SIG-M5 (cell line): ENCODE measurements at regions not wholly inside any gene's neighbourhood (a gene's known extent, or its start where the extent isn't known, plus 50 kb on each side); places are given as distances from the start of the nearest gene placed in this dataset.
A peak's percentile ranks its signal among the peaks of the same experiment; 100 is the strongest.

Experiments used
- DNase-seq: peaks from one replicate; lab custom pipeline; 2025; lab: John Stamatoyannopoulos, UW

DNA sequence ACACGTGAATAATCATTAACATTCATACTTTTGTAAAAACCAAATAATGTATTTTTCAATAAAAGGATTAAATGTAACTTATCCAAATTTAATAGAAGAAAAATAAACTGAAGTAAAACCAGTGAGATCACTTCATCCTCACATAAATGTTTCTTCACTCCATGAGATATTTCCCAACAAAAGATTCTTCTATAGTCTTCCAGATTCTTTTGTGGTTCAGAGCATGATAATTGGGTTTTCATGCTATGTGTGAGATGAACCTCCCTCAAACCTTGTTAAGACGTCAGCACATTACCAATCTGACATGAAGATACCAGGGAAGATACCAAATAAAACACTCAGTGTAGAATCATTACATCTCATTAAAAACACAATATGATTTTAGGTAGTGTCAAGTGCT is 62.9 kb upstream of the OXGR1 start:
- no peak for DNase-seq

DNA sequence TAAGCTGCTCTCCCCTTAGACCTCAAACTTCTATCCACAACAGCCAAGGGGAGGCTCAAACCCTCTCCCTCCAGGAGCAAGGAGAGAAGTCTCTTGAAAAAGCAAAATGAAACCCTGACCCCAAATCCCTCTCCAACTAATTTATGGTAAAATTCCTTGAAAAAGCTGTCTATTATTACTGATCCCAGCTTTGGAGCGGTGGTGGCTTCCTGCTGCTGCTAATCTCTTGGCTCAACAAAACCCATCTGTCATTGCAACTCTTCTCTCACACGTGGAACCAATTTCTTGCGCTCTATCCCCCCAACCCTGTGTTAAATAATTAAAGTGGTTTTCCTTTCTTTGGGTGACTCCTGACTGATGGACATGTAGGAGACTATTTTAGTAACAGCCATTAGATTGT is 64.1 kb upstream of the OXGR1 start:
- no peak for DNase-seq

DNA sequence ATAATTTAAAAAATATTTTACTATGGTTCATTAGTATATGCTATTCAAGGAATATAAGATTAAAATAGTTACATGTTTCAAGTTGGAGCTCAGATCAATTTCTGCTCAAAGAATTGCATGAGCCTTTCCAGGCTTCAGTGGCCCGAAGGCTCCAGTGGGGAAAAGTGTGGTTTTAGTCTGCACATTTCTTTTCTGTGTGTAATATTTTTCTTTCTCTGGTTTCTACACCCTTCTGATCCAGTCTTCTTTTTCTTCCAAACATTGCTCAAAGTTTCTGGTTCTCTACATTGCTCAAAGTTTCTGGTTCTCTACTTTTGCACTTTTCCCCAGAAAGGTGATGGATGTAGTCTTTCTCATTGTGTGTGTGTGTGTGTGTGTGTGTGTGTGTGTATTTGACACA is 64.7 kb upstream of the OXGR1 start:
- DNase-seq, result no peak

DNA sequence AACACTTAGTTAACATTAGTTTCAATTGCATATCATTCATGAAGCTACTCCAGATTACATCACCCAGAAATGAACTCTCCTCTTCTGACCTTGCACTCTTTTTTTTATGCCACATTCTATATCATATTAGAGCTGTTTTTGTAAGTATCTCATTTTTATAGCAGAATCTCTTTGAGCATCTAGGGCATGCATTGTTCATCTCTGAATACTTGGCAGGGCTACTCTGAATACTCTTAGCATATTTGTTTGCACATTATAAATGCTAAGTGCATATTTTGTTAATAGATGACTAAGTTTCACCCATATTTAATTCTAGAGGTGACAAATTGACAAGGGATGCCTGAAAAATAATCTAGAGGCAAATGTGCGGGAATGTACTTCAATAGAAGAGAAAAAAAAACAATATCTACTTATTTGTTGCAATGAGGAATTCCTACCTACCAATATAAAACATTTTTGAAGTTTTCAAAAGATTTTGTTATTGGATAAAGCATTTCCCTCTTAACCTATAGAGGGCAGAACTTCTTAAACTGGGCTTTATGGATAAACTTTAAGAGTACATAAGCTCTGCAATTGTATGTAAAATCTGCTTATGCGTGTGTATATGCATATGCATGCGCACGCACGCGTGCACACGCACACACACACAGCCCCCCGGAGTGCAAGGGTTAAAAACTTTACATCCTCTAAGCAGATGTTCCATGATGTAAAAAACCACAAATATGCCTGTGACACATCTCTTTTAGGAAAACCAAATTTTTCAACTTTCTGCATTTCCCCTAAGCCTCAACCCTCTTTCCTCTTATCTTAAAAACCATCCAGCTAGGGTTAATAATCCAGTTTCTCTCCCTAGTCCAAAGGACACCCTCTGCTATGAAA is 73.0 kb upstream of the OXGR1 start:
- no peak for DNase-seq

DNA sequence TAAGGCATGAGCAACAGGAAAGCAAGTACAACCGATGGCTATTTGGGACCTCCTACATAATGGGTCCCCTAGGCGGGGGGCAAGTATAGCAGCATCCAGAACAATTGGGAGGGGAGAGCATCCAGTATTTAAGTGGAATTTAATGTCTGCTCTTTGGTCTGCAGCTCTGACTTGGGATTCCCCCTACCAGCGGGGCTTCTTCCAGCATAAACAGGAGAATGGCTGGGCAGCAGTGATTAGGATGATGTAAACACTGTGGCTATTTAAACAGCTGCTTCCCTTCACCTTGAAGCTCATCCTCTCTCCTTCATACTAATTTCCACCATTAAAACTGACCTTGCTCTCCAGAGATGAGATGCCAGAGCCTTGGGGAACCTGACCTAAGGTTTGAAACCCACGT is 73.9 kb upstream of the OXGR1 start:
- DNase-seq, result no peak

DNA sequence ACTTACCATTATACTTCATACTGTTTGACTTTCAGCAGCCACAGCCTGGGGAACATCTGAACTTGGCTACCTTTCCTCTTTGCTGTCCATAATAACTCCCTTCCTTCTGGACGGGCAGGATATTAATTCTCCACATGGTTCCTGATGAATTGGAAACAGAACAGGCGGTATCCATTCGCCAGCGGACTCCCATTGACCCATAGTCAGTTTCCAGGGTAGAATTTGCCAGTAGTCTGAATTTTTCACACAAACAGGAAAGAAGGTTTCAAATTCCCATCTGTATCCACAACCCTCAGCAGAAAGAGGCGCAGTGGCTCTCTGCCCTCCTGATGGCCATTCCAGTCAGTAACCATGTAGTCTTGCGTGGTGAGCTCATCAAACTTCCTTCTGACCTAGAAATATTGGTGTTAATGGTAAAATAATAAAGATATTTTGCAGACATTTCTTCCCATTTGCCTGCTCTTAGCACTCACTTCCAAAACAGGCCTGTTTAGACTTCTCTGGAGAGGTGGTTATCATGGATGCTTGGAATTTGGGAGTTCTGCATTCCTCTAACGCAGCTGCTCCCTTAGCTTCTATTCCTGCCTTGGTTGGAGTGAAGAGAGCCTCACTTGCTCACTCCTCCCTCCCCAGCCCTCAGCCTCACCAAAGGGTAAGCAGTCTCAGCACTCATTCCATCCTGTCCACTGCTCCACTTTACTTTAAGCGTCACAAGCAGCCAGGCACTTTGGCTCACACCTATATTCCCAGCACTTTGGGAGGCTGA is 75.0 kb upstream of the OXGR1 start:
- DNase-seq, result no peak

DNA sequence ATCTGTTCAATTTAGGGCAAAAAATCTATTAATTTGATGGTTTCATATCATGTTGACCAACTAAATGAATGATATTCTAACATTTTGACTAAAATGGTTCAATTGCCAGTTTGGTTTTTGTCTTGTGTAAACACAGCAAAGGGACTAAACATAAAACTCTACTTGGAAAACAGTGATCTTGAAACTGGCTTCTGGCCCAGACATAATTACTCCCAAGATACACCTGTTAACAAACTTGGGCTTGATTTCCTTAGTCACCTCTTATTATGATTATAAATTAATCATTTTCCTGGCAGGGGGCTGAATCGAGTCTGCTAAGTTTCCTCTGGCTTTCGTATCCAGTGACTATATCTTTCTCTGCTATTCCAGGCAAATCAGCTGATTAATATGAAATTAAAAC is 78.0 kb upstream of the OXGR1 start:
- no peak for DNase-seq

DNA sequence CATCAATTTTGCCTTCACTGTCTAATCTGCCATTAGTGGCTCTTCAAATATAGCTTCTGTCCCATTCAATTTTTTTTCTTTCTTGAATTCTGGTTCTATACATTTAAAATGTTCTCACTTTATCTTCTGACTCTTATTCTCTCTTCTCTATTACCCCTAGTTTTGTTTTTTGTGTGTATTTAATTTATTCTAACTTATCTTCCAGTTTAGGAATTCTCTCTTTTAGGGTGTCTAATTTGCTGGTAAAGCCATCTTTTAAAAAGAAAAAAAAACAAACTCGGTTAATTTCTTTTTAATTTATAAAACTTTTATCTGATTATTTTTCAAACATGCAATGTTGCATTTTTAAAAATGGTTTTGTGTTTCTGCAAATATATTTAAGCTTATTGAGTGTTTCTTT is 80.3 kb upstream of the OXGR1 start:
- DNase-seq, result no peak

DNA sequence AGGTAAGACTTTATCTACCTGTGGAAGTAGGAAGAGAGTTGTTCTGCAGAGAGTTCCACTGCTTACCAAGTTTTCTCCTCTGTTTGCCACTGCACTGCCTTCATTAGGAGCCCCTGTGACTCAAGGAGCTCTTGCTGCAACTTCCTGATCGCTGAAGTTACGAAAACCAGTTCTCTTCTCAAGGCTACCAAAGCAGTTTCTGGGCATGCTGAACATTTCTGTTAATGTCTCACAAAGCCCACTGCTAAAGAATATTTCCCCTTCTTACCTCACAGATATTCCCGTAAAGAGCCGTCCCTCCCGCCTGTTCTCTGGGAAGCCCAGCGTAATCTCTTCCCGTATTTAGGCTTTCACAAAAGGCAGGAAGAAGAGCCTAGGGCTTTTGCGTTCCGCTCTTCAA is 82.6 kb upstream of the OXGR1 start:
- peak; percentile 68 for DNase-seq

DNA sequence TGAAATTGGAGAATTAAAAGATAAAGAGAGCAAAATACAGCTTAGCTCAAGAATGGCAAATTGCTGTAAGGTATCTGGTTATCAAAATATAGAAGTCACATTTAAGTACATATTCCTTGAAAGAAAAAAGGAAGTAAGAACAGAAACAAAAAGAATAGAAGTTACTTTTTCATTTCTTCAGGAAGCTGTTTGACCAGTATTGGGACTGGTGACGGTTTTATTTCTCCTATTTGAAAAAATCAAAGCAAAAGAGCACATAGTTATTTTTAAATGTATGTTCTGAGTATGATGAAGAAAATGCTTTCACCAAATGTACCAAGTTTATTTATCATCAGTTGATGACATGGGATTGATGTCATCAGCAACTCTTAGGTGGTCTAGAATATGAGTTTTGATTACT is 83.1 kb upstream of the OXGR1 start:
- peak; percentile 36 for DNase-seq

DNA sequence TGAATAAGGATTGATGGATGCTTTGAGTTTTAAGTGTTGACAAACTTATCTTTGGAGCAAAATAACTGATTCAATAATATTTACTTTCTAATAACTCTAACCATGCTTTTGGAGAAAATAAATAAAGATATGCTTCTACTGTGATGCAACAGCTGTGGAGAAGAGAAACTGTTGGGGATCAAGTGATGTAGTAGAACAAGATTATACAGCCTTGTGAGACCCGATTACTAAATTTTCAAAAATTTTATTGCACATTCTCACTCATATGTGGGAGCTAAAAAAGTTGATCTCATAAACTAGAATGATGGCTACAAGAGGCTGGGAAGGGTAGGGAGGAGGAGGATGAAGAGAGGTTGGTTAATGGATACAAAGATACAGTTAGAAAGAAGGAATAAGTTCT is 85.5 kb upstream of the OXGR1 start:
- DNase-seq, result no peak

DNA sequence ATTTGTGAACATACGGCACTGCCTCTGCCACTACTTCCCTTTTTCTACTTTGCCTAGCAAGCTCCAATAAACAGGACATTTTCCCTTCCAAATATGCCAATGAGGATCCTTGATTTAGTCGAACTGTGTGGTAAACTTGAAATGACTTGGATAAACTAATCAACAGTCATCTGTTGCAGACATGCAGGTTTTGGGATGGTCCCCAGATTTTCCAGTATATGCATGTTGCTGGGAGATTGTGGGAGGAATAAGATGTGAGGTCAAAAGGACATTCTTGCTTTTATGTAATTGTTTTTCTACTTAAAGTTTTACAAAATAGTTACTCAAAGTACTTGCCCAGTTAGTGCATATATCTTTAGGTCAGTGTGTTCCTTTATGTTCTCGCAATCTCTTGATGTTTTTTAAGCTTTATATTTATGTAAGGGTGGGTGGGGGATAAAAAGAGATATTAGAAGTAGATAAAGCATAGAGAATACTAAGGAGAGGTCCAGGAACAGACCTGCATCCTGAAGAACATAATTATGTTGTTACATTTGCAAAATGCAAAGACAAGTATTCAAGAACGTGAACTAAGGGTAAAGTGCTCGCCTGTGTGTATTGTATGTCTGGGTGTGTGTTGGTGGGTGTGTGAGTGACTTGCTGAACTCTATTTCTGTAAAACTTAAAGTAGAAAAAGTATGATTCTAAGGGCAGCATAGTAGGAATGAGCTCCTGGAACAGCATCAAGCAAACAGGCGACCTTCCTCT is 88.4 kb upstream of the OXGR1 start:
- no peak for DNase-seq

DNA sequence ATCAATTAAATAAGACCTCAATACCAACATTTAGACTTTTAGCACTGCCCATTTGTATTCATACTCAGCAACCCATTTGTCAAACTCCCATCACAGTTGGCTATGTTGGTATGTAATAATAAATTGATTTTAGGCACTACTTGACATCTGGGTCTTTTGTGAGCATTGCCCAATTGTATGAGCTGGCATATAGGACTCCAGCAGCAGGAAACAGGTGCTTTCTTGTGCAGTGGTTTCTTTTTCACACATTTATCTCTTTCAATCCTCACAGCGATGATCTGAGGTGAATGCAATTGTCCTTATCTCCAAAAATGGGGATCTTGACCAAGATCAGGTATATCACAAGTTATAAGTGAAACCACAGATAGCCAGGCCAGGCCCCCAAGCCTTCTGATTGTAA is 96.9 kb upstream of the OXGR1 start:
- no peak for DNase-seq

DNA sequence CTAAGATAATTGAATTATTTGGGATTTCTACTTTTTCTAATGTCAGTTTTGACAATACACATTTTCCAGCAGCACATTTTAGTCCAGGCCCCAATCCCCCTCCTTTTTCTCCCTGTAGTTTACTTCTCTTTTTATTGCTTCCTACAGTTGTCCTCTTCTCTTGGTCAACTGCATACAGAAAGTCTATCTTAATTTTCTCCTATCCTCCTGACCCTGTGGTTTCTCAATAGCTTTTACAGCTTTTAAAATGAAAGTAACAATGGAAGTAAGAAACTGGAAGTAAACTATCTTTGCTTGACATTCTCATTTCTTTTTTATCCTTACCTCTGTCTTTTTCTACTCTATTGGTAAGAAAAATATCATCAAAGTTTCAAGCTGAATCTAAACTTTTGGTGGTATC is 106.5 kb upstream of the OXGR1 start:
- peak; percentile 12 for DNase-seq

DNA sequence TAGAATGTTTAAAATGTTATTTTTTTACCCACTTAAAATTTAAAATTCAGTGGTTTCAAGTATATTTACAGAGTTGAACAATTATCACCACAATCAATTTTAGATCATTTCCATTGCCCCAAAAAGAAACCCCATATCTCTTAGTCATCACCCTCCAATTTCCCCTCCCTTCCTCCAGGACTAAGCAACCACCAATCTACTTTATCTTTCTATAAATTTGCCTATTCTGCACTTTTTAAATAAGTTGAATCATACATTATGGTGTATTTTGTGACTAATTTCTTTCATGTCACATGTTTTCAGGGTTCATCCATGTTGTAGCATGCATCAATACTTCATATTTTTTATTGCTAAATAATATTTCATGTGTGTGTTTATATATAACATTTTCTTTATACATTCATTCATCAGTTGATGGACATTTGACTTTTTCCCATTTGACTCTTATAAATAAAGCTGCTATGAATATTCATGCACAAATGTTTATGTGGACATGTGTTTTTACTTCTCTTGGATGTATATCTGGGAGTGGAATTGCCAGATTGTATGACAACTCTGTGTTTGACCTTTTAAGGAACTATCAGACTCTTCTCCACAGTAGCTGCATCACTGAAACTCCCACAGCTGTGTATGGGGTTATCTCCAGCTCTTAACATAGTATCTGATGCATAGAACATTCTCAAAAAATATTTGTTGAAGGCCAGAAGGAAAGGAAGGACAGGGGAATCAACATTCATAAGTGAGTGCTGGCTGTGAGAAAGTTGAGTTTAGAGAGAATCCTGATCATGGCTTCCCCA is 107.8 kb upstream of the OXGR1 start:
- DNase-seq, result no peak

DNA sequence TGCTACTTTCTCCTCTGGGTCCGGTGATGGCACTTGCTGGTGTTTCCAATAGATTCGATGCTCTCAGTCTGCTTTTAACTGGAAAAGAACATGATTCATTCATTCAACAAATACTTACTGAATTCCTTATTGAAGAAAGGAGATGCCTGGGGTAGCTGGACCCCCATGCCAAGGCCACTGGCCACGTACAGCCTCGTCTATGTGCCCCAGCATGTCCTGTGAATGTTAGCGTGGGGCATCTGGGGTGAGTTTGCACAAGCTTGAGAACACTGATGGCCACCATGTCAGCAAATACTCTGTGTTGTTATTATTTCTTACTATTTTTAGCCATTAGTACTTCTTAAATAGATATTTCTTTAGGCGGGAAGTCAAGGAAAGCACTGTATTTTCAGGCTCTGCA is 112.0 kb upstream of the OXGR1 start:
- no peak for DNase-seq

DNA sequence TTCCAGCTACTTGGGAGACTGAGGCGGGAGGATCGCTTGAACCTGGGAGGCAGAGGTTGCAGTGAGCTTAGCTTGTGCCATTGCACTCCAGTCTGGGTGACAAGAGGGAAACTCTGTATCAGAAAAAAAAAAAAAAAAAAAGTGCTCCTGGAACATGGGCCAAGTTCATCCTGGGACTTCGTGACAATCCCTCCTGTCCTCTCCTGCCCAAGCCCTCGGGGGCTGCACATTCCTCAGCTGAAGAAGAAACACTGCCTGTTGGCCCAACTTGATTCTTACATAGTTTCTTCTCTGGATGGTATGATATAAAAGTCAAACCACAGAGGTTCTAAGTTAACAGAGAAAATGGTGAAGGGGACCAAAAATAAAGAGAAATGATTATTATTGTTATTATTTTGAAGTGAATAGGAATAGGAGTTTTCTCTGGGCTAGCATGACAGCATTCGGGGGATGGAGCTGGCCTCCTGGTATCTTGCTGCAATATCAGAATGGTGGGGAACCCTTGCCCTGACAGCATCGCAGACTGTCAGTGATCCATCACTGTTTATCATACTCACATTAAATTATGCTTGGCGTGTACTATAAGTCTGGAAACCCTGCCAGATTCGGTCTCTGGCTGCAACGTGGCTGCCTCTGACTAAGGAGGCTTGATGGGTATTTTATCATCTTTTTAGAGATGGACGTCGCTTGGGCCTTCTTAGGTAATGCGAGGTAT is 113.7 kb upstream of the OXGR1 start:
- no peak for DNase-seq

DNA sequence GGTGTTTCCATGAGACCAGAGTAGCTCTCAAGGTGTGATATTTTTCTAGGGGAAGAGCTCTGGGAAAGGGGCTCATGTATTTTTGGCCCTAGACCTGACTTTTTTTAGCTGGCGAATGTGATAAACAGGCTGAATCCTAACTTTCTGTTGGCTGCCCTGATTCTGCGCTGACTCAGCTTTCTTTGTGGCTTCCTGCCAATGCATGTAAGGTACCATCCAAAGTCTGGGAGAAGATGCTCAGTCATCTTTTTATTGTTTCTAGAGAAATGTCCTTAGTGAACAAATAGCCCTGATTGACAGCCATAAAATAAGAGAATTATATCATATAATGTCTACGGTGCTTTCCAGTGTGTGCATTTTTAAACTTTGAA is 113.6 kb upstream of the MBNL2 start:
- no peak for DNase-seq

DNA sequence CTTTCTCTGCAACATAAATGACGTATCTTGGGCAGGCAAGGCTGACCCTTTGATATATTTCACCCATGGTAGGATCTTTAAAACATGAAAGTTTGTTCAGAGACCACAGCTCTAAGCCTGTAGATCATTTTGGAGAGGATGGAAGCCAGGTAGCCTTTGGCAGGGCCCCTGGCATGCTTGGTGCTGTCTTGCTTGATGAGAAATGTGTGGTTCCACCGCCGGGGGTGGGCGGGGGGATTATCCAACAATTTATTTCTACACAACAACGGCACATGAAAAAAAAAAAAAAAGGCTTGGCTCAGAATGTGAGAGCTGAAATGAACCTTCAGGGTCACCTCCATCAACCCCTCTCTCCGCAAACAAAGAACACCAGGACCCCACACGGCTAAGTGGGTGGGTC is 112.9 kb upstream of the MBNL2 start:
- DNase-seq, result no peak

DNA sequence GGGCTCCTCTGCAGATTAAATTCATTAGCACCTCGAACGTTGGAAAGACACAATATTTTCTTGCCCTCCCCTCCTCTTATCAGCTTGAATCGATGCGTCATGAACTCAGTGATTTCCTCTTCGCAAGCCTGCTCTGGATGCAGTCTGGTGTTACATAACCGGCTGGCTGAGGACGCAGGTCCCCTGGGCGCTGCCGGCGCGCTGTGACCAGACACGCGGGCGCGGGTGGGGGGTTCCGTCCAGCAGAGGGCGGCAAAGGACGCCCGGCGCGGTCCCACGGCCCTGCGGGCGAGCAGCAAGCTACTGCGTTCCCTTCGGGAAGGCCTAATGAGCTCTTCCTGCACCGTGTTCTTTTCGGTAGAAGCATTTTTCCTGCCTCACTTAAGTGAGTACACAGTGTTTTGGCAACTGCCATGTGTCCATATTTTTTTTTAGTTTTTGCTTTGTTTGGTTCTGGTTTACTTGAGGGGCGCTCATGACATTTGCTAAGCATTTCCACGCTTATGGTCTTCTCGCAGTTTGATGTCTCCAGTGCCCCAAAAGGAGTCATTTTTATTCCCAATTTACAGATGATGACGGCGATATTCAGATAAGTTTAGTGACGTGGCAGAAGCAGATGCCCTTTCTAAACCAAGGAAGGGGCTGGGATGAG is 112.2 kb upstream of the MBNL2 start:
- peak; percentile 78 for DNase-seq

DNA sequence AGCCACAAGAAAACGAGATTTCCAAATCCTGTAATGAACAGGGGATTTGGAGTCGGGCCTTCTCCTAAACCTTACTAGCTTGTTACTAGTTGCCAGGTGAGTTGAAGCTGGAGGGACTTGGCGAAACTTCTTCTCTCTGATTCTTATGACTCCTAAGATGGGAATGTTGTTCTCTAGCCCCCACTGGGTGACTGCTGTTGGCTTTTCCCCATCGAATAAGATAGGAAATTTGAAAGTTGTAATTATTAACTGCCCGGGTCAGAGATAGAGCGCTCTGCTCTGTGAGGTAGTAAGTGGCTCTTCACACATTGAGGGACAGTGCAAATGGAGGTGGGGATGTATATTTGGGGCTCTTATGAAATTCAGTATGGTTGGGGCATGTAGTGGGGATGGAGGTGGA is 111.2 kb upstream of the MBNL2 start:
- no peak for DNase-seq
